Panc1 (cell line): ENCODE measurements at regions not wholly inside any gene's neighbourhood (a gene's known extent, or its start where the extent isn't known, plus 50 kb on each side); places are given as distances from the start of the nearest gene placed in this dataset.
"Not testable (repeated sequence)": the region's sequence is repeated elsewhere in the genome, so short reads cannot be mapped to it uniquely, and the experiment has no call there.

Source experiments
- ATAC-seq: fragments of 200-7000 bp; cut with Tn5 transposase; 2 replicates; pipeline ENCODE4 v1.9.1; 2020; ENCODE audit warnings: mild to moderate bottlenecking, moderate library complexity
- BruUV-seq: library from RNA; stranded (reverse); fragments of 400-500 nt; replicated peaks from 2 replicates; lab custom pipeline; 2021; lab: Mats Ljungman, UMichigan
- CTCF ChIA-PET: fragments of 300-600 bp; sonication (Branson Sonifier 250); formaldehyde crosslinking; loops from one replicate; lab custom pipeline; 2022; ENCODE audit warnings: antibody characterized with exemption; lab: Charles Lee
- POLR2A ChIA-PET: fragments of 300-600 bp; sonication (Branson Sonifier 250); formaldehyde crosslinking; loops from one replicate; lab custom pipeline; 2022; ENCODE audit warnings: antibody characterized with exemption; lab: Charles Lee
- DNase-seq: peaks from one replicate; pipeline ENCODE4 v3.0.0-alpha.2; 2010; ENCODE audit warnings: low read depth, low spot score
- H3K27ac ChIP-seq: 2 replicates; pipeline ENCODE4 v1.5.1; 2011; ENCODE audit warnings: mild to moderate bottlenecking, low read length, inconsistent platforms
- H3K27me3 ChIP-seq: fragments of 200-500 bp; sonication (Bioruptor generic); 2 replicates; pipeline ENCODE4 v1.6.0; 2014; ENCODE audit warnings: low read length, inconsistent platforms; ENCODE audit not compliant: control insufficient read depth, insufficient read depth
- H3K36me3 ChIP-seq: fragments of 200-500 bp; sonication (Bioruptor generic); 2 replicates; pipeline ENCODE4 v1.5.1; 2014; ENCODE audit warnings: inconsistent platforms, mild to moderate bottlenecking, low read length, moderate library complexity; ENCODE audit not compliant: control insufficient read depth, insufficient read depth
- H3K4me1 ChIP-seq: 2 replicates; pipeline ENCODE4 v1.5.1; 2011; ENCODE audit warnings: inconsistent platforms, mild to moderate bottlenecking, low read length, moderate library complexity; ENCODE audit not compliant: control insufficient read depth, insufficient read depth
- H3K4me3 ChIP-seq, 2 experiments: 2 replicates each; pipeline ENCODE4 v1.5.1; 2011 to 2012; ENCODE audit warnings: low read depth in 2 of 2, low read length in 2 of 2, mild to moderate bottlenecking in 2 of 2, inconsistent platforms in 1 of 2, moderate library complexity in 1 of 2
- H3K9me3 ChIP-seq: fragments of 200-500 bp; sonication (Bioruptor generic); 2 replicates; pipeline ENCODE4 v1.5.1; 2014; ENCODE audit warnings: low read depth, mild to moderate bottlenecking, inconsistent platforms, low read length, moderate library complexity; ENCODE audit not compliant: control insufficient read depth, insufficient read depth
- in situ Hi-C: cut with HindIII; loops from 2 replicates; pipeline ENCODE4 v1.10.0; 2016; ENCODE audit warnings: low sequenced_read_pairs, low pct_unique_long_range_greater_than_20kb
- intact Hi-C: fragments of 100-400 bp; cut with micrococcal nuclease; formaldehyde crosslinking; loops from one replicate; pipeline ENCODE4 v1.10.0; 2022; ENCODE audit not compliant: unreplicated experiment

DNA sequence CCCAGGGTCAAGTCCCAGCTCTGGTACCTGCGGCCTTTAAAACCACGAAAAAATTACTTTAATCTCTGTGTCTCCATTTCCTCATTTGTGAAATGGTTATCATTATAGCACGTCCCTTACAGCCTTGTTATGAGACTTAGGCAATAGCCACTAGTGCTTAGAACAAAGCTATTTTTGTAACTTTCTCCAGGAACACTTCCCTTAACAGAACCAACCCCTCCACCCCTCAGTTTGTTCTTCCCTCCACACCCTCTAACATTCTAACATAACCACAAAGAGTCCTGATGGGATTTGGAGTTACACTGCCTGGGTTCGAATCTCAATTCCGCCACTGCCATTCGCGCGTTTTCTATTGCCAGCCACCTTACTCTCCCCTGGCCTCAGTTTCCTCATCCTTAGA lies 2777.4 kb upstream of the TPTE start:
- H3K4me1 ChIP-seq, POLR2A ChIA-PET, H3K36me3 ChIP-seq, DNase-seq, H3K9me3 ChIP-seq, in situ Hi-C loops, BruUV-seq, H3K27ac ChIP-seq, CTCF ChIA-PET, H3K27me3 ChIP-seq, intact Hi-C loops, H3K4me3 ChIP-seq, ATAC-seq: not testable (repeated sequence)

GRCh38 chr21:7744406-7745099 lies 2776.8 kb upstream of the TPTE start:
- H3K9me3 ChIP-seq, H3K27me3 ChIP-seq, DNase-seq, POLR2A ChIA-PET, BruUV-seq, intact Hi-C loops, H3K4me1 ChIP-seq, H3K36me3 ChIP-seq, H3K4me3 ChIP-seq, CTCF ChIA-PET, H3K27ac ChIP-seq, in situ Hi-C loops: not testable (repeated sequence)
- ATAC-seq, result peak; percentile 100

DNA sequence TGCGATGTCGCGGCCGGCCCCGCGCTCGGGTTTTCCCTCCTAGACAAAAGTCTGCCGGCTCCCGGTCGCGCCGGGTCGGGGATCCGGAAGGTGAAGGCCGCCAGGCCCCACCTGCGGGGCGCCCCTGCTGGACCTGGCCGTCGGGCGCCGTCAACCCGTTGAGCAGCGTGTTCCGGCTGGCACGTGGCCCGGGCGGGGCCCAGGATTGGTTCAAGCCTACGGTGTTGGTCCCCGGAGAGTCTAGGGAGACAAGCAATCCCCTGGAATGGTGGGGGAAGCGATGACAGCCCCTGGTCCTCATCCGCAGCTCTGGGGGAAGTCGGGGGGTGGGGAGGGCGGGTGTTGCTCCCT lies 2776.3 kb upstream of the TPTE start:
- H3K27ac ChIP-seq, POLR2A ChIA-PET, H3K4me1 ChIP-seq, H3K36me3 ChIP-seq, CTCF ChIA-PET, intact Hi-C loops, H3K9me3 ChIP-seq, BruUV-seq, in situ Hi-C loops, H3K4me3 ChIP-seq, DNase-seq, H3K27me3 ChIP-seq: not testable (repeated sequence)
- ATAC-seq, result peak; percentile 86

DNA sequence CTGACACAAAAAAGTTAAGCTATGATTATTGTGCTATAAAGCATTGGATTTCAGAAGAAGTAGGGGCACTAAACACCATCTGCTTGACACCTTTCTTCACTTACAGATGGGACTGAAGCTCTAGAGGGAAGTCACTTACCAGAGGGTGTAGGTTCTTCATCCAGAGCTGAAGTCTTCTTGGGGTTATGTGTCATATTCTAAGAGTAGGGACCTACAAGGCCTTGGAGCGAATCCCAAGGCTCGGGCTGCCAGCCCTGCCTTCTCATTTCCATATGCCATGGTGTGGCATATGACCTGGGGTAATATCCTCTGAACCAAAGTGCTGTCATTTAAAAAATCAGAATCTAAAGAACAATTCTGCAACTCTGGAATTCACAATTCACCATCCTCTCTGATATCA lies 2773.4 kb upstream of the TPTE start:
- BruUV-seq, ATAC-seq, CTCF ChIA-PET, in situ Hi-C loops, intact Hi-C loops, H3K4me1 ChIP-seq, POLR2A ChIA-PET, H3K27ac ChIP-seq, H3K27me3 ChIP-seq, H3K4me3 ChIP-seq, H3K9me3 ChIP-seq, DNase-seq, H3K36me3 ChIP-seq: not testable (repeated sequence)

- in situ Hi-C loops, ATAC-seq, H3K27me3 ChIP-seq, BruUV-seq, POLR2A ChIA-PET, H3K4me1 ChIP-seq, H3K36me3 ChIP-seq, DNase-seq, intact Hi-C loops, H3K27ac ChIP-seq, CTCF ChIA-PET, H3K9me3 ChIP-seq, H3K4me3 ChIP-seq: not testable (repeated sequence)
Observed at GRCh38 chr21:7752611-7753010, 2768.8 kb upstream of the TPTE start.

DNA sequence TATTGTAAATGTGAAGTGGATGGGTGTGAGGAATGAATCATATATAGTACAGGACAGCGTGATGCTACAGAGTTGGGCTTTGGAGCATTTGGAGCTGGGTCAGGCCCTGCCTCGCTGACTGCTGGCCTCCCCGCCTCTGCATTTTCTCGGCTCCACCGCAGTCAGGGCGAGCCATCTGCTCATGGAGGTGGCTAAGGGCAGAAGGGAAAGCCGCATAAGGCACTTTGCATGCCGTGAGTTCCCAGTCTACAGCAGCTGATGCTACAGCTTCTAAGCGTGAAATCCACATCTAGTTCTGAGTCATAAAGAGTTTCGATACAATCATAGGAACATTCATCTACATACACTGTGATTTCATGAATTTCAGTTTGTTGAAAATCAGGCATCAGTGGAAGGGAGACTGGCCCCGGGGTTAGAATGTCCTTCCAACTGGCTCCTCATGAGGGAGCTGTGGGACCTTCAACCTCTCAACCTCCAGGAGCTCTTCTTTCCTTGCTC lies 2768.0 kb upstream of the TPTE start:
- H3K4me3 ChIP-seq, H3K27me3 ChIP-seq, POLR2A ChIA-PET, H3K27ac ChIP-seq, ATAC-seq, BruUV-seq, H3K36me3 ChIP-seq, CTCF ChIA-PET, H3K9me3 ChIP-seq, DNase-seq, H3K4me1 ChIP-seq, intact Hi-C loops, in situ Hi-C loops: not testable (repeated sequence)

DNA sequence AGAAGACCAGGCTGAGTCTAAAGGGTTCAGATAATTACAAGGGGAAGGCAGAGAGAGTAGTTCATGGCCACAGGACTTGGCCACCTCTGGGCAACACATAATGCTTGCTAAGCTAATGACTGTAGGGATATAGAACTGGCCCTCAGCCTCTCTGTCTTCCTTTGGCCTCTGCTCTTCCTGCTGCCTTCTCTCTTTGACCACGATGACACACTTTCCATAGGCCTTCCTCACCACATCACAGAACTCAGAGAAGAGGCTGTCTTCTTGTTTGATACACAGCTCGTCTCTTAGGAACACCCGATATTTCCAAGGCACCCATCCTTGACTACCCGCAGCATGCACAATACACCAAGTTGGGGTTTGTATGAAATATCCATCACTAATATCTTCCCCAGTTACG lies 2751.4 kb upstream of the TPTE start:
- in situ Hi-C loops, CTCF ChIA-PET, ATAC-seq, H3K27me3 ChIP-seq, DNase-seq, H3K4me1 ChIP-seq, H3K27ac ChIP-seq, intact Hi-C loops, H3K4me3 ChIP-seq, BruUV-seq, POLR2A ChIA-PET, H3K9me3 ChIP-seq, H3K36me3 ChIP-seq: not testable (repeated sequence)
